HuH-7.5 (cell line): ENCODE measurements at regions not wholly inside any gene's neighbourhood (a gene's known extent, or its start where the extent isn't known, plus 50 kb on each side); places are given as distances from the start of the nearest gene placed in this dataset.

Source experiments
- DNase-seq: peaks from one replicate; pipeline ENCODE4 v3.0.0; 2011; ENCODE audit warnings: low spot score

GRCh38 chr1:114224196-114224907, 70.7 kb upstream of the SYT6 start:
- no peak for DNase-seq

- DNase-seq, result no peak
These were observed 69.3 kb upstream of the SYT6 start for GRCh38 chr1:114222920-114223319.

GRCh38 chr1:114219172-114219868, 65.7 kb upstream of the SYT6 start:
- no peak for DNase-seq

GRCh38 chr1:114218361-114219171, 64.9 kb upstream of the SYT6 start:
- no peak for DNase-seq

- no peak for DNase-seq
These were observed 62.9 kb upstream of the SYT6 start for GRCh38 chr1:114216431-114217173.

- DNase-seq, result no peak
These were observed 61.8 kb upstream of the SYT6 start for GRCh38 chr1:114215436-114215835.

GRCh38 chr1:114214016-114214415, 60.3 kb upstream of the SYT6 start:
- DNase-seq, result no peak

GRCh38 chr1:114209971-114210370, 56.3 kb upstream of the SYT6 start:
- no peak for DNase-seq

- DNase-seq, result no peak
These were observed 55.0 kb upstream of the SYT6 start for GRCh38 chr1:114208714-114209113.

- DNase-seq, result no peak
These were observed 54.4 kb upstream of the SYT6 start for GRCh38 chr1:114208106-114208505.

GRCh38 chr1:114207635-114208034, 54.0 kb upstream of the SYT6 start:
- DNase-seq, result no peak

- no peak for DNase-seq
These were observed 52.7 kb upstream of the SYT6 start for GRCh38 chr1:114206392-114206791.

- no peak for DNase-seq
These were observed 50.0 kb upstream of the SYT6 start for GRCh38 chr1:114203595-114204128.
